Activated CD8-positive, alpha-beta memory T cell treated with anti-CD3 and anti-CD28 coated beads, Interleukin-2, amount 10 ng/mL, durations not matched to agents 7 days and 5 days (primary cell): ENCODE measurements at regions not wholly inside any gene's neighbourhood (a gene's known extent, or its start where the extent isn't known, plus 50 kb on each side); places are given as distances from the start of the nearest gene placed in this dataset.
"Not testable (repeated sequence)": the region's sequence is repeated elsewhere in the genome, so short reads cannot be mapped to it uniquely, and the experiment has no call there.

ENCODE experiments used
- ATAC-seq: fragments of 150-1000 bp; cut with Tn5 transposase; one replicate; pipeline ENCODE4 v1.10.0; 2021; ENCODE audit warnings: moderate library complexity
- CTCF ChIA-PET: fragments of 350-600 bp; sonication (Branson Sonifier 250); formaldehyde crosslinking; loops from one replicate; lab custom pipeline; 2021; ENCODE audit warnings: antibody characterized with exemption; lab: Charles Lee
- DNase-seq: peaks from one replicate; pipeline ENCODE4 v3.0.0-alpha.2; 2020
- H3K27ac Mint-ChIP-seq: one replicate; pipeline ENCODE4 v1.8.0; 2021; ENCODE audit warnings: mild to moderate bottlenecking, mixed read lengths
- H3K27me3 Mint-ChIP-seq: one replicate; pipeline ENCODE4 v1.8.0; 2021; ENCODE audit warnings: mixed read lengths
- H3K36me3 Mint-ChIP-seq: one replicate; pipeline ENCODE4 v1.8.0; 2021; ENCODE audit warnings: mild to moderate bottlenecking, mixed read lengths
- H3K4me1 Mint-ChIP-seq: one replicate; pipeline ENCODE4 v1.8.0; 2021; ENCODE audit warnings: mixed read lengths
- H3K4me3 Mint-ChIP-seq: one replicate; pipeline ENCODE4 v1.8.0; 2021; ENCODE audit warnings: mild to moderate bottlenecking, moderate library complexity, mixed read lengths
- H3K9me3 Mint-ChIP-seq: one replicate; pipeline ENCODE4 v1.8.0; 2022; ENCODE audit warnings: low read depth, mixed read lengths

DNA sequence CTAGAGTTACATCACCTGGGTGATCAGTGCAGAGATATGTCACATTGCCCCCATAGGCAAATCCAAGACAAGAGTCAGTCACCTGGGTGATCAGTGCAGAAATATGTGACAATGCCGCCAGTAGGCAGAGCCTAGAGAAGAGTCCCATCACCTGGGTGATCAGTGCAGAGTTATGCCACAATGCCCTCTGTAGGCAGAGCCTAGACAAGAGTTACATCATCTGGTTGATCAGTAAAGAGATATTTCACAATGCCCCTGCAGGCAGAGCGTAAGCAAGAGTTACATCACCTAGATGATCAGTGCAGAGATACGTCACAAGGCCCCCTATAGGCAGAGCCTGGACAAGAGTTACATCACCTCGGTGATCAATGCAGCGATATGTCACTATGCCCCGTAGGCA, 63.3 kb upstream of the FRG2B start:
- CTCF ChIA-PET = not testable (repeated sequence)

DNA sequence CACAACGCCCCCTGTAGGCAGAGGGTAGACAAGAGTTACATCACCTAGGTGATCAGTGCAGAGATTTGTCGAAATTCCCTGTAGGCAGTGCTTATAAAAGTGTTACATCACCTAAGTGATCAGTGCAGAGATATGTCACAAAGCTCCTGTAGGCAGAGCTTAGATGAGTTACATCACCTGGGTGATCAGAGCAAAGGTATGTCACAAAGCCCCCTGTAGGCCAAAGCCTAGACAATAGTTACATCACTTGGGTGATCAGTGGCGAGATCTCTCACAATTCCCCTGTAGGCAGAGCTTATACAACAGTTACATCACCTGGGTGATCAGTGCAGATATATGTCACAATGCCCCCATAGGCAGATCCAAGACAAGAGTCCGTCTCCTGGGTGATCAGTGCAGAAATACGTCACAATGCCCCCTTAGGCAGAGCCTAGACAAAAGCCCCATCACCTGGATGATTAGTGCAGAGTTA, 61.9 kb upstream of the FRG2B start:
- CTCF ChIA-PET, H3K27me3 Mint-ChIP-seq, H3K4me1 Mint-ChIP-seq, H3K4me3 Mint-ChIP-seq, H3K36me3 Mint-ChIP-seq, H3K27ac Mint-ChIP-seq, H3K9me3 Mint-ChIP-seq, ATAC-seq, DNase-seq: not testable (repeated sequence)

More for the DNA sequence above, 63.3 kb upstream of the FRG2B start:
- not testable (repeated sequence) for H3K36me3 Mint-ChIP-seq, DNase-seq, ATAC-seq, H3K27ac Mint-ChIP-seq, H3K4me1 Mint-ChIP-seq, H3K27me3 Mint-ChIP-seq, H3K9me3 Mint-ChIP-seq, H3K4me3 Mint-ChIP-seq

- DNase-seq, H3K9me3 Mint-ChIP-seq, H3K27me3 Mint-ChIP-seq, H3K36me3 Mint-ChIP-seq, CTCF ChIA-PET, ATAC-seq, H3K4me1 Mint-ChIP-seq, H3K4me3 Mint-ChIP-seq, H3K27ac Mint-ChIP-seq: not testable (repeated sequence)
Observed at GRCh38 chr10:133687689-133688440, 61.3 kb upstream of the FRG2B start.

DNA sequence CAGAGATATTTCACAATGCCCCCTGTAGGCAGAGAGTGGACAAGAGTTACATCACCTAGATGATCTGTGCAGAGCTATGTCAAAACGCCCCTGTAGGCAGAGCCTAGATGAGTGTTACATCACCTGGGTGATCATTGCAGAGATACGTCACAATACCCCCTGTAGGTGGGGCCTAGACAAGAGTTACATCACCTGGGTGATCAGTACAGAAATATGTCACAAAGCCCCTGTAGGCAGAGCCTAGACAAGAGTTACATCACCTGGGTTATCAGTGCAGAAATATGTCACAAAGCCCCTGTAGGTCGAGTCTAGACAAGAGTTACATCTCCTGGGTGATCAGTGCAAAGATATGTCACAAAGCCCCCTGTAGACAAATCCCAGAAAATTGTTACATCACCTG, 60.4 kb upstream of the FRG2B start:
- peak; percentile 33 for ATAC-seq
- H3K27me3 Mint-ChIP-seq, H3K36me3 Mint-ChIP-seq, H3K27ac Mint-ChIP-seq, H3K4me1 Mint-ChIP-seq, H3K4me3 Mint-ChIP-seq, CTCF ChIA-PET, DNase-seq, H3K9me3 Mint-ChIP-seq: not testable (repeated sequence)
